SK-N-SH (cell line): ENCODE measurements at regions not wholly inside any gene's neighbourhood (a gene's known extent, or its start where the extent isn't known, plus 50 kb on each side); places are given as distances from the start of the nearest gene placed in this dataset.
"Not testable (repeated sequence)": the region's sequence is repeated elsewhere in the genome, so short reads cannot be mapped to it uniquely, and the experiment has no call there.

ENCODE experiments used
- CTCF ChIA-PET: fragments of 300-600, 350-600 bp; formaldehyde crosslinking; extraction: SDS; loops from one replicate; lab custom pipeline; 2021; lab: Yijun Ruan, JAX
- POLR2A ChIA-PET: fragments of 350-600 bp; sonication (Branson Sonifier 250); formaldehyde crosslinking; extraction: SDS; loops from one replicate; lab custom pipeline; 2020; ENCODE audit warnings: antibody characterized with exemption, inconsistent platforms; lab: Yijun Ruan, JAX
- DNase-seq: peaks from one replicate; pipeline ENCODE4 v3.0.0; 2012
- H2AFZ ChIP-seq: fragments of 200-600 bp; sonication (generic); 2 replicates; pipeline ENCODE4 v1.8.1; 2016; ENCODE audit warnings: antibody characterized with exemption, mild to moderate bottlenecking, low read depth
- H3F3A ChIP-seq: fragments of 200-600 bp; sonication (generic); replicated peaks from 2 replicates; pipeline ENCODE3; 2016; ENCODE audit warnings: antibody characterized with exemption, mild to moderate bottlenecking; ENCODE audit not compliant: insufficient read depth
- H3K27ac ChIP-seq, 2 experiments: fragments of 200-500 bp in 1 of 2; fragments of 200-600 bp in 1 of 2; sonication (Bioruptor generic) in 1 of 2; sonication (generic), shearing (Covaris generic) in 1 of 2; 2 replicates each; pipeline versions ENCODE4 v1.5.1 to v1.6.1; 2014 to 2016; ENCODE audit warnings: low read depth in 2 of 2, inconsistent platforms in 1 of 2, low read length in 1 of 2, mild to moderate bottlenecking in 1 of 2, mixed read lengths in 1 of 2
- H3K27me3 ChIP-seq: fragments of 200-600 bp; sonication (generic), shearing (Covaris generic); 2 replicates; pipeline ENCODE4 v1.6.1; 2016; ENCODE audit warnings: mixed run types; ENCODE audit not compliant: insufficient read depth
- H3K36me3 ChIP-seq, 2 experiments: fragments of 200-500 bp in 1 of 2; fragments of 200-600 bp in 1 of 2; sonication (Bioruptor generic) in 1 of 2; sonication (generic) in 1 of 2; replicated peaks in 1 of 2; 2 replicates each; pipeline versions ENCODE3 to v1.5.1; 2014 to 2016; ENCODE audit warnings: low read length in 1 of 2, mild to moderate bottlenecking in 1 of 2; ENCODE audit not compliant: insufficient read depth in 2 of 2, control insufficient read depth in 1 of 2
- H3K4me1 ChIP-seq, 2 experiments: fragments of 200-500 bp in 1 of 2; fragments of 200-600 bp in 1 of 2; sonication (Bioruptor generic) in 1 of 2; sonication (generic), shearing (Covaris generic) in 1 of 2; 2 replicates each; pipeline versions ENCODE4 v1.5.1 to v1.6.1; 2014 to 2016; ENCODE audit warnings: low read depth in 1 of 2, low read length in 1 of 2, mixed run types in 1 of 2; ENCODE audit not compliant: insufficient read depth in 2 of 2, control insufficient read depth in 1 of 2
- H3K4me2 ChIP-seq: fragments of 200-600 bp; sonication (generic), shearing (Covaris generic); 2 replicates; pipeline ENCODE4 v1.6.1; 2017; ENCODE audit warnings: mixed run types
- H3K4me3 ChIP-seq, 2 experiments: fragments of 200-500 bp in 1 of 2; fragments of 200-600 bp in 1 of 2; sonication (Bioruptor generic) in 1 of 2; sonication (generic), shearing (Covaris generic) in 1 of 2; 2 replicates each; pipeline versions ENCODE4 v1.5.1 to v1.8.1; 2014 to 2016; ENCODE audit warnings: low read depth in 2 of 2, inconsistent platforms in 1 of 2, low read length in 1 of 2, mild to moderate bottlenecking in 1 of 2, mixed read lengths in 1 of 2, moderate library complexity in 1 of 2
- H3K79me2 ChIP-seq: fragments of 200-600 bp; sonication (generic); 2 replicates; pipeline ENCODE4 v1.8.1; 2017; ENCODE audit warnings: mild to moderate bottlenecking; ENCODE audit not compliant: insufficient read depth
- H3K9ac ChIP-seq: fragments of 200-600 bp; sonication (generic); 2 replicates; pipeline ENCODE4 v1.6.1; 2017; ENCODE audit warnings: mixed run types
- H3K9me2 ChIP-seq: fragments of 200-600 bp; sonication (generic); 2 replicates; pipeline ENCODE4 v1.6.1; 2017; ENCODE audit warnings: mixed run types
- H3K9me3 ChIP-seq: fragments of 200-600 bp; sonication (generic); 2 replicates; pipeline ENCODE4 v1.6.1; 2017; ENCODE audit warnings: mixed run types, mild to moderate bottlenecking, moderate library complexity
- H4K20me1 ChIP-seq: fragments of 200-600 bp; sonication (generic); 2 replicates; pipeline ENCODE4 v1.6.1; 2017; ENCODE audit warnings: mild to moderate bottlenecking, mixed run types; ENCODE audit not compliant: insufficient read depth
- FOXJ3 ChIP-seq: sonication (generic); formaldehyde crosslinking; IDR thresholded peaks from 2 replicates; pipeline ENCODE4 v1.5.1; 2020; ENCODE audit warnings: mild to moderate bottlenecking, missing genetic modification reagents
- GABPA ChIP-seq: IDR thresholded peaks from 2 replicates; pipeline ENCODE4 v1.4.0; 2012; ENCODE audit warnings: low read depth, mild to moderate bottlenecking
- GATA2 ChIP-seq: sonication (generic); formaldehyde crosslinking; IDR thresholded peaks from 2 replicates; pipeline ENCODE4 v1.5.0; 2020; ENCODE audit warnings: mild to moderate bottlenecking, missing genetic modification reagents
- JUND ChIP-seq: IDR thresholded peaks from 2 replicates; pipeline ENCODE4 v1.4.0; 2012
- MAX ChIP-seq: IDR thresholded peaks from 2 replicates; pipeline ENCODE4 v1.4.0; 2012; ENCODE audit warnings: low read depth
- POLR2AphosphoS5 ChIP-seq: IDR thresholded peaks from 2 replicates; pipeline ENCODE4 v1.6.1; 2012; ENCODE audit warnings: low read depth, low read length
- RFX5 ChIP-seq: IDR thresholded peaks from 2 replicates; pipeline ENCODE4 v1.6.1; 2012; ENCODE audit warnings: mild to moderate bottlenecking, improper control_type of control experiment, low read length
- WGBS: methylation state at CpG from one replicate; pipeline ENCODE4 v1.1.6; 2017; ENCODE audit warnings: low lambda C conversion rate; 5-methylcytosine and 5-hydroxymethylcytosine counted together

- peak; percentile 73 for DNase-seq
- Histone ChIP-seq H3K36me3 (no peaks in the 10 kb centered on the region), H3K79me2 (no peaks in the 10 kb centered on the region), H3K27ac (peak overlapping the region in 1 of 2 experiments; percentile 58; a peak in 2 of 4 replicates), H4K20me1 (no peaks in the 10 kb centered on the region), H3K9ac (no peak overlapping the region), H3K4me3 (no peak overlapping the region), H2AFZ (no peak overlapping the region), H3K9me3 (no peaks in the 10 kb centered on the region), H3K27me3 (no peaks in the 10 kb centered on the region), H3K4me2 (no peak overlapping the region), H3K4me1 (peaks cover 0 to 10% of the 10 kb centered on the region in 2 experiments; a peak in 1 of 4 replicates), H3K9me2 (no peaks in the 10 kb centered on the region), H3F3A (no peaks in the 10 kb centered on the region)
- ChIA-PET CTCF (no interaction called here), POLR2A (interaction anchor here (0.6 kb wide), 1 partner anchor 11 kb away, joined by 3 read pairs; no protein-coding TSS in a partner anchor)
- 71% methylated on average over 8 of the region's 8 CpGs for WGBS
- TF ChIP-seq FOXJ3: peak; percentile 44; the same call in 1 of the 2 replicates
- no peak for TF ChIP-seq MAX
- peak; percentile 5; the same call in 1 of the 2 replicates for TF ChIP-seq GATA2
Measured at GRCh38 chr9:36499174-36499890, 73.4 kb upstream of the MELK start.

GRCh38 chr9:36493564-36493963 lies 79.1 kb upstream of the MELK start:
- H4K20me1 ChIP-seq, H3K27me3 ChIP-seq, H3K4me1 ChIP-seq, H3K4me3 ChIP-seq, H3K4me2 ChIP-seq, H3K9me2 ChIP-seq, H2AFZ ChIP-seq, H3K36me3 ChIP-seq, H3K9me3 ChIP-seq, H3K79me2 ChIP-seq, H3F3A ChIP-seq, DNase-seq, POLR2A ChIA-PET, CTCF ChIA-PET, H3K27ac ChIP-seq, H3K9ac ChIP-seq: not testable (repeated sequence)
- WGBS: 94% methylated on average over 6 of the region's 6 CpGs

GRCh38 chr9:36492865-36493264 lies 79.8 kb upstream of the MELK start:
- Histone ChIP-seq H2AFZ (no peak overlapping the region), H3K79me2 (no peaks in the 10 kb centered on the region), H3K27me3 (no peaks in the 10 kb centered on the region), H3K9me2 (no peaks in the 10 kb centered on the region), H3K9ac (no peak overlapping the region), H3K27ac (no peak overlapping the region), H3K4me1 (peaks cover 6% of the 10 kb centered on the region in 2 experiments; a peak in 1 of 4 replicates), H3K4me2 (no peak overlapping the region), H3K4me3 (no peak overlapping the region), H4K20me1 (no peaks in the 10 kb centered on the region), H3K36me3 (no peaks in the 10 kb centered on the region), H3F3A (peaks cover 4% of the 10 kb centered on the region), H3K9me3 (no peaks in the 10 kb centered on the region)
- DNase-seq: no peak
- TF ChIP-seq POLR2AphosphoS5: no peak
- TF ChIP-seq GABPA: no peak
- no peak for TF ChIP-seq GATA2
- no peak for TF ChIP-seq JUND
- no peak for TF ChIP-seq FOXJ3
- no peak for TF ChIP-seq RFX5
- POLR2A ChIA-PET: no interaction called here
- CTCF ChIA-PET: no interaction called here
- 87% methylated on average over 2 of the region's 2 CpGs for WGBS
